SK-N-MC (cell line): ENCODE measurements at regions not wholly inside any gene's neighbourhood (a gene's known extent, or its start where the extent isn't known, plus 50 kb on each side); places are given as distances from the start of the nearest gene placed in this dataset.

ENCODE experiments used
- EZH2 ChIP-seq: fragments of 200-600 bp; sonication (generic); IDR thresholded peaks from one replicate; pipeline ENCODE4 v1.6.1; 2017; ENCODE audit warnings: antibody characterized with exemption
- POLR2AphosphoS5 ChIP-seq: IDR thresholded peaks from 2 replicates; pipeline ENCODE4 v1.6.1; 2012; ENCODE audit warnings: mild to moderate bottlenecking, low read depth, low read length, borderline replicate concordance

GRCh38 chr6:28648035-28648877, 122.6 kb downstream of the GPX5 start:
- no peak for TF ChIP-seq EZH2
- no peak; the same call in 1 of the 2 replicates for TF ChIP-seq POLR2AphosphoS5
